A673 (cell line): ENCODE measurements at regions not wholly inside any gene's neighbourhood (a gene's known extent, or its start where the extent isn't known, plus 50 kb on each side); places are given as distances from the start of the nearest gene placed in this dataset.

ENCODE experiments used
- BruUV-seq: library from RNA; stranded (reverse); fragments of 400-500 nt; replicated peaks from 2 replicates; lab custom pipeline; 2021; lab: Mats Ljungman, UMichigan
- CTCF ChIA-PET: fragments of 300-600 bp; sonication (Branson Sonifier 250); formaldehyde crosslinking; loops from one replicate; lab custom pipeline; 2022; ENCODE audit warnings: antibody characterized with exemption; lab: Charles Lee
- POLR2A ChIA-PET: fragments of 300-600 bp; sonication (Branson Sonifier 250); formaldehyde crosslinking; loops from one replicate; lab custom pipeline; 2022; ENCODE audit warnings: antibody characterized with exemption; ENCODE audit not compliant: low non-redundant PET; lab: Charles Lee
- DNase-seq: peaks from one replicate; pipeline ENCODE4 v3.0.0-alpha.2; 2015; ENCODE audit warnings: low spot score
- H3K27ac ChIP-seq: fragments of 200-600 bp; sonication (generic); 2 replicates; pipeline ENCODE4 v1.5.1; 2016; ENCODE audit warnings: mixed run types, low read depth, mild to moderate bottlenecking, mixed read lengths, antibody characterized with exemption, low read length; ENCODE audit not compliant: poor library complexity, severe bottlenecking
- H3K27me3 ChIP-seq: fragments of 200-600 bp; sonication (generic); replicated peaks from 2 replicates; pipeline ENCODE4 v1.6.1; 2017; ENCODE audit warnings: mixed run types, low read depth, mild to moderate bottlenecking, mixed read lengths, antibody characterized with exemption, low read length; ENCODE audit not compliant: insufficient read depth, poor library complexity
- H3K36me3 ChIP-seq: fragments of 200-600 bp; sonication (generic); 2 replicates; pipeline ENCODE4 v1.6.1; 2016; ENCODE audit warnings: mixed run types, mild to moderate bottlenecking, mixed read lengths, antibody characterized with exemption, low read length; ENCODE audit not compliant: insufficient read depth, poor library complexity, severe bottlenecking
- H3K4me1 ChIP-seq: fragments of 200-600 bp; sonication (generic); 2 replicates; pipeline ENCODE4 v1.6.1; 2017; ENCODE audit warnings: mixed run types, mild to moderate bottlenecking, mixed read lengths, antibody characterized with exemption, low read length; ENCODE audit not compliant: insufficient read depth, poor library complexity, severe bottlenecking
- H3K4me3 ChIP-seq: fragments of 200-600 bp; sonication (generic); 2 replicates; pipeline ENCODE4 v1.5.1; 2016; ENCODE audit warnings: low read depth, mixed run types, mild to moderate bottlenecking, mixed read lengths, low read length; ENCODE audit not compliant: poor library complexity, severe bottlenecking
- H3K9me3 ChIP-seq: fragments of 200-600 bp; sonication (generic); 2 replicates; pipeline ENCODE4 v1.6.1; 2016; ENCODE audit warnings: mixed run types, low read depth, mild to moderate bottlenecking, mixed read lengths, antibody characterized with exemption, low read length; ENCODE audit not compliant: poor library complexity, severe bottlenecking
- CTCF ChIP-seq: fragments of 300-800, 200-600 bp; sonication (generic); conservative IDR thresholded peaks from 2 replicates; pipeline ENCODE4 v1.5.1; 2017; ENCODE audit warnings: low read depth, mild to moderate bottlenecking, antibody characterized with exemption, low read length, moderate library complexity, mixed read lengths
- EZH2 ChIP-seq: fragments of 200-600 bp; sonication (generic); IDR thresholded peaks from 2 replicates; pipeline ENCODE4 v1.6.1; 2017; ENCODE audit warnings: borderline replicate concordance, low read depth, mild to moderate bottlenecking, mixed read lengths, antibody characterized with exemption, low read length; ENCODE audit not compliant: poor library complexity, severe bottlenecking
- intact Hi-C: fragments of 100-400 bp; cut with micrococcal nuclease; formaldehyde crosslinking; loops from one replicate; pipeline ENCODE4 v1.10.0; 2022; ENCODE audit not compliant: unreplicated experiment

DNA sequence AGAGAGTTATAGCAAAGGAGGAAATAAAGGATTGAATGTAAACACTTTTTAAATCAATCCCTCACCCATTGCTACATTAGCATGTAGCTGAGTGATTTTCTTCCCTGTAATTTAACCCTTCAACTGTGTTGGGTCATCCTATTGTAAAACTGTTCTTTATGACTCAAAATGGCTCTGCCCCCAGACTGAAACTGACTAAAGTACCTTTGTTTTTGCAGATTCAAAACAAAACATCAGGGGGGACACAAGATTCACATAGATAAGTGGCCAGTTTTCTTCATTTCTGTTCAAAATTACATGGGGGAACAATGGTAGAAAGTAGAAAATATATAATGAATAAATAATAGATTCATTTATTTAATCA lies 268.4 kb downstream of the IGSF11 start:
- Histone ChIP-seq H3K36me3 (no peaks in the 10 kb centered on the region), H3K9me3 (no peaks in the 10 kb centered on the region), H3K4me3 (no peak overlapping the region), H3K4me1 (no peaks in the 10 kb centered on the region), H3K27me3 (no peaks in the 10 kb centered on the region), H3K27ac (no peak overlapping the region)
- TF ChIP-seq EZH2 (no peak), CTCF (no peak)
- no peak for DNase-seq
- no TSS peak for BruUV-seq
- POLR2A ChIA-PET = no interaction called here
- CTCF ChIA-PET = no interaction called here
- intact Hi-C loops = no loop called here

- TF ChIP-seq EZH2 (no peak), CTCF (no peak)
- intact Hi-C loops = no loop called here
- no TSS peak for BruUV-seq
- H3K36me3 ChIP-seq = no peaks in the 10 kb centered on the region
- no peaks in the 10 kb centered on the region for H3K9me3 ChIP-seq
- peaks cover 5% of the 10 kb centered on the region for H3K4me1 ChIP-seq
- no peaks in the 10 kb centered on the region for H3K27me3 ChIP-seq
- H3K4me3 ChIP-seq = no peak overlapping the region
- no peak for DNase-seq
- H3K27ac ChIP-seq = no peak overlapping the region
- CTCF ChIA-PET = no interaction called here
- POLR2A ChIA-PET = no interaction called here
Observed at GRCh38 chr3:118772036-118772435, 262.6 kb downstream of the IGSF11 start.

DNA sequence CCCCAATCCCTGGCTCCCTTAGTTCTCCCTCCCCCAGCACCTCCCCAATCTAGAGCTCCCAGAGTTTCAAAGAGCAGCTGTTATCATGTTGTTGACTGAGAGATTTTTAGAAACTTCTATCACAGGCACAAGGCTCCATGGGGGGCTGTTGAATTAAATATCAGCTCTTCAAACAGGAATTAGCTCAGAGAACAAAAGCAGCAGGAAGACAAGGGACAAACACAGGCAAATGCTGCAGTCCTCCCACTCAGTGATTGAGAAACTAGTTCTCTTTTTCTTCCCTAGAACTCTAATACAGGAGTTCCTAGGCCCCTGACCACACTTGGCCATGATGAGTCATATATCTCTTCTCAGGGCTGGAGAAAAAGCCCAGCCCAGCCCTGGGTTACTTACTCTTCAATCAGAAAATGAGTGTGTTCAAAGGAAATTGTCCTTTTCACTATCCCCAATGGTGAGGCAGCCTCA lies 262.1 kb downstream of the IGSF11 start:
- CTCF ChIA-PET = no interaction called here
- no peak overlapping the region for H3K27ac ChIP-seq
- peak; percentile 76 for DNase-seq

More for the DNA sequence above, 262.1 kb downstream of the IGSF11 start:
- POLR2A ChIA-PET = no interaction called here
- Histone ChIP-seq H3K9me3 (no peaks in the 10 kb centered on the region), H3K27me3 (no peaks in the 10 kb centered on the region), H3K4me3 (no peak overlapping the region), H3K36me3 (no peaks in the 10 kb centered on the region), H3K4me1 (peaks cover 5% of the 10 kb centered on the region)
- intact Hi-C loops = no loop called here
- no TSS peak for BruUV-seq
- TF ChIP-seq EZH2 (no peak), CTCF (no peak)
